Adrenal gland (tissue), 9 donors: ENCODE measurements at regions not wholly inside any gene's neighbourhood (a gene's known extent, or its start where the extent isn't known, plus 50 kb on each side); places are given as distances from the start of the nearest gene placed in this dataset.
A peak's percentile ranks its signal among the peaks of the same experiment; 100 is the strongest.

ENCODE experiments used
- DNase-seq, 7 donors: peaks; one replicate each; pipeline ENCODE4 v3.0.0-alpha.2; 2019 to 2020
- H3K27ac ChIP-seq, 5 donors: fragments of 200-600 bp; sonication (generic) in 4 of 5; 1 replicate in 3 of 5; 2 replicates in 2 of 5; pipeline versions ENCODE4 v1.5.1 to v1.8.0; 2016 to 2020; ENCODE audit warnings: mild to moderate bottlenecking in 1 of 5
- H3K27me3 ChIP-seq: fragments of 200-600 bp; 2 replicates; pipeline ENCODE4 v1.8.0; 2021
- H3K36me3 ChIP-seq, 2 donors: fragments of 200-600 bp; replicated peaks in 1 of 2; 1 replicate in 1 of 2; 2 replicates in 1 of 2; pipeline versions ENCODE4 v1.5.1 to v1.8.0; 2018 to 2022
- H3K4me1 ChIP-seq, 2 donors: fragments of 200-600 bp; replicated peaks in 1 of 2; 1 replicate in 1 of 2; 2 replicates in 1 of 2; pipeline versions ENCODE4 v1.5.1 to v1.8.0; 2018 to 2021
- H3K4me3 ChIP-seq, 4 donors: fragments of 200-600 bp; sonication (generic) in 3 of 4; one replicate each; pipeline ENCODE4 v1.5.1; 2016 to 2018
- H3K9me3 ChIP-seq, 3 donors: fragments of 200-600 bp; sonication (generic) in 1 of 3; replicated peaks in 1 of 3; 1 replicate in 2 of 3; 2 replicates in 1 of 3; pipeline versions ENCODE4 v1.5.1 to v1.8.0; 2016 to 2021
- CTCF ChIP-seq, 6 experiments: fragments of 450-650 bp in 4 of 6; fragments of 200-600 bp in 2 of 6; sonication (generic) in 1 of 6; IDR thresholded peaks; 1 replicate in 5 of 6; 2 replicates in 1 of 6; pipeline versions ENCODE4 v1.5.1 to v1.8.0; 2016 to 2021; ENCODE audit warnings: antibody characterized with exemption in 6 of 6, mild to moderate bottlenecking in 2 of 6, moderate library complexity in 1 of 6
- POLR2A ChIP-seq, 2 donors: fragments of 450-650 bp; IDR thresholded peaks; one replicate each; pipeline ENCODE4 v1.6.1; 2017; ENCODE audit warnings: antibody characterized with exemption in 2 of 2, mild to moderate bottlenecking in 2 of 2, moderate library complexity in 1 of 2
- WGBS, 4 donors: extraction: QIAGEN DNeasy Blood & Tissue Kit in 2 of 4; methylation state at CpG; one replicate each; pipeline versions ENCODE4 v1.1.5 to v1.1.7; 2013 to 2017; 5-methylcytosine and 5-hydroxymethylcytosine counted together
- intact Hi-C, 2 donors: fragments of 100-400 bp; cut with DNase I; formaldehyde crosslinking; loops; one replicate each; pipeline versions ENCODE4 v1.14.1 to v1.15.0; 2022 to 2023
- donor health status: healthy with polysubstance abuse.
- donor health status: Bipolar disorder and iron deficiency.
- donor health status: DM: yes; HTN: yes; CAD: no.
- donor health status: DM: no; HTN: no; CAD: no.
- donor health status: DM: no; HTN: no; CAD: no.

- TF ChIP-seq CTCF (IDR thresholded peaks at IDR 0.05) (no peak), POLR2A (IDR thresholded peaks at IDR 0.05) (no peak)
- DNase-seq = peak in 1 of 7 donors; percentile 34
- intact Hi-C loops = no loop called here
- no peak overlapping the region for H3K4me3 ChIP-seq
- H3K9me3 ChIP-seq = no peaks in the 10 kb centered on the region
- H3K27me3 ChIP-seq = no peaks in the 10 kb centered on the region
- WGBS, 4 donors = 55 to 71% (median 66%) methylated on average over 9 of the region's 9 CpGs
- no peaks in the 10 kb centered on the region for H3K36me3 ChIP-seq
- H3K27ac ChIP-seq = no peak overlapping the region
- no peaks in the 10 kb centered on the region for H3K4me1 ChIP-seq
Observed at GRCh38 chr13:76829572-76830327, 56.5 kb downstream of the KCTD12 start.

GRCh38 chr13:76828316-76828741 lies 57.9 kb downstream of the KCTD12 start:
- Histone ChIP-seq H3K4me1 (no peaks in the 10 kb centered on the region), H3K27ac (no peak overlapping the region), H3K36me3 (no peaks in the 10 kb centered on the region), H3K9me3 (no peaks in the 10 kb centered on the region), H3K4me3 (no peak overlapping the region), H3K27me3 (no peaks in the 10 kb centered on the region)
- WGBS, 4 donors = 57 to 80% (median 62%) methylated on average over 3 of the region's 3 CpGs
- DNase-seq = no peak
- intact Hi-C loops = no loop called here
- TF ChIP-seq CTCF (IDR thresholded peaks at IDR 0.05) (no peak), POLR2A (IDR thresholded peaks at IDR 0.05) (no peak)

GRCh38 chr13:76826527-76826926 lies 59.7 kb downstream of the KCTD12 start:
- H3K27ac ChIP-seq = no peak overlapping the region
- TF ChIP-seq POLR2A (IDR thresholded peaks at IDR 0.05) = no peak
- no peak for TF ChIP-seq CTCF (IDR thresholded peaks at IDR 0.05)
- H3K9me3 ChIP-seq = no peaks in the 10 kb centered on the region
- H3K36me3 ChIP-seq = no peaks in the 10 kb centered on the region
- no peak overlapping the region for H3K4me3 ChIP-seq
- H3K27me3 ChIP-seq = no peaks in the 10 kb centered on the region
- intact Hi-C loops = no loop called here
- DNase-seq = no peak
- WGBS, 4 donors = 74 to 94% (median 87%) methylated on average over 4 to 5 of the region's 5 CpGs
- no peaks in the 10 kb centered on the region for H3K4me1 ChIP-seq

GRCh38 chr13:76825430-76825829 lies 60.8 kb downstream of the KCTD12 start:
- no peak overlapping the region for H3K4me3 ChIP-seq
- no peaks in the 10 kb centered on the region for H3K9me3 ChIP-seq
- no peaks in the 10 kb centered on the region for H3K36me3 ChIP-seq
- WGBS, 4 donors = 29 to 52% (median 39%) methylated on average over 1 of the region's 1 CpG
- intact Hi-C loops = no loop called here
- H3K27me3 ChIP-seq = no peaks in the 10 kb centered on the region
- H3K27ac ChIP-seq = no peak overlapping the region
- no peaks in the 10 kb centered on the region for H3K4me1 ChIP-seq
- no peak for DNase-seq
- TF ChIP-seq POLR2A (IDR thresholded peaks at IDR 0.05) = no peak
- no peak for TF ChIP-seq CTCF (IDR thresholded peaks at IDR 0.05)
